GM19452 (cell line): ENCODE measurements at regions not wholly inside any gene's neighbourhood (a gene's known extent, or its start where the extent isn't known, plus 50 kb on each side); places are given as distances from the start of the nearest gene placed in this dataset.

Experiments
- ATAC-seq: cut with Tn5 transposase; IDR thresholded peaks from one replicate; pipeline ENCODE4 v1.9.1; 2021; ENCODE audit not compliant: unreplicated experiment

GRCh38 chr3:23740517-23740965 is 65.2 kb upstream of the UBE2E1 start:
- peak; percentile 92 for ATAC-seq

DNA sequence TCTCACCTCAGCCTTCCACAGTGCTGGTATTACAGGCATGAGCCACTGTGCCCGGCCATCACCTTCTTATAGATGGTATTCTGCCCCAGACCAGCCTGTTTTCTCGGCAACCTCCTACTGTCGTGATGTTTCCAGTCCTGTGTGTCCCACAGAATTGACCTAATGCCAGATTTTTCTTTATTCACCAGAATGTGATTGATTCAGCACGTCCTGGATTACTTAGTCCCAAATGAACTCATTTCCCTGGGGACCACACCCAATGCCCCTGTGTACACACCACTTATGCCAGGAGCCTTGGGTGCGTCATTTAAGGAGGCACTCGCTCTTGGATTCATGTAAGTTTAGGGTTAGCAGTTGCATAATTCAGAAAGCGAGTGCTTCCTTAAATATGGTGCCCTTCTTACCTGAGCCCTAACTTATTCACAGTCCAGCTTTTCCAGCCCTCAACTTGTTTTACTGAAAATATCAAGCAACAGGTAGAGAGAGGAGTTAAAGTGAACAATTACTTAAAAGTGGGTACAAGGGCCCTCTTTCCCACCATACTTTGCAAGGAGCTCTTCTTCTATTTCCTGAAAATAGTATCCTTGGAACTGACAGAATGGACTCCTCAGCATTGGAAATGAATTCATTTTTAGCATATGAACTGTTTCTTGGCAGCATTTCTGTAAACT is 64.6 kb upstream of the UBE2E1 start:
- ATAC-seq: peak; percentile 11

- no peak for ATAC-seq
Observed at GRCh38 chr3:23743141-23743784, 62.5 kb upstream of the UBE2E1 start.

GRCh38 chr3:23746441-23746840 is 59.3 kb upstream of the UBE2E1 start:
- no peak for ATAC-seq

DNA sequence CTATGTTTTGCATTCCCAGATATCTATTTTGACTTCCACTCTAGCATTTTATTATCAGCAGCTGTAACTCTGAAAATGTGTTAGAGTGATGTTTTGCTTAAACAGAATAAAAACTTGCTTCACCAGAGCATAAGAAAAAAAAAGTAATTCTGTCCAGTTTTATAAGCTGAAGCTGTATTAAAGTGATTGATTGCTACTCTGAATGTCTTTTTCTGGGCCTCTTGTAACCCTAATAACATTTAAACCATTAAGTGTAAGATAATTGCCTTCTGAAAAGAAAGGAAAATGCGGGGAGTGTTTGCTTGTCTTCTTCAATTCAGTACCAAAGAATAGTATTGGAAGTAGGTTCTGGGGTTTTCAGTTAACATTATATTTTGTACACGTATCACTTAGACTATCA is 57.9 kb upstream of the UBE2E1 start:
- ATAC-seq: no peak

- ATAC-seq: no peak
Observed at GRCh38 chr3:23748398-23749110, 57.2 kb upstream of the UBE2E1 start.

DNA sequence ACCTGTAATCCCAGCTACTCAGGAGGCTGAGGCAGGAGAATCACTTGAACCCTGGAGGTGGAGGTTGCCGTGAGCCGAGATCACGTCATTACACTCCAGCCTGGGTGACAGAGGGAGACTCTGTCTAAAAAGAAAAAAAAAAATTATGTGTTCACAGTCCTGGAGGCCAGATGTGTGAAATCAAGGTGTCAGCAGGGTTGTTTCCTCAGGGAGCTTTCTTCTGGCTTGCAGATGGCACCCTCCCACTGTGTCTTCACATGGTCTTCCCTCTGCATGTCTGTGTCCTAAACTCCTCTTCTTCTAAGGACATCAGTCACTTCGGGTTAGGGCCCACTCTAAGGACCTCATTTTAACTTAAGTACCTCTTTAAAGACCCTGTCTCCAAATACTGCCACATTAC is 56.1 kb upstream of the UBE2E1 start:
- ATAC-seq: no peak

DNA sequence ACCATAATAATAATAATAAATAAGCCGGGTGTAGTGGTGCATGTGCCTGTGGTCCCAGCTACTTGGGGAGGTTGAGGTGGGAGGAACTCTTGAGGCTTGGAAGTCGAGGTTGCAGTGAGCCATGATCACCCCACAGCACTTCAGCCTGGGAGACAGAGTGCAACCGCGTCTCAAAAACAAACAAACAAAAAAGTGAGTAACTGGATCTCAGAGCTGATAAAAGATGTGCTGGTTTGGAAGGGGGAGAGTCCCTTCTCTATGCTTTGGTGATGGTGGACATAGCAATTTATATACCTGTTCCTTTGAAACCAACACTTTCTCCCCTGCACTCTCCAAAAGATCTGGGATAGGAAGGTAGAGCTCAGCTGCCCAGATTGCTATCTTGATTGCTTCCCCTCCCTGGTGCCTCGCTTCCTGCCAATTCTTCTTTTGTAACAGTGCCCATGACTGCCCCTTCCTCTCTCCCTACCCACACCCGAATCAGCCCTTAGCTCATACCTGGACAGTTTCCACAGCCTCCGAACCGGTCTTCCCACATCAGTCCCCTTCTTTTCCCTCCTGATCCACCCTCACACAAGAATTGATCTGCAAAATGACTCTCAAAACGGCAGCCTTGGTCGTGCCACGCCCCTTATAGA is 55.1 kb upstream of the UBE2E1 start:
- no peak for ATAC-seq

DNA sequence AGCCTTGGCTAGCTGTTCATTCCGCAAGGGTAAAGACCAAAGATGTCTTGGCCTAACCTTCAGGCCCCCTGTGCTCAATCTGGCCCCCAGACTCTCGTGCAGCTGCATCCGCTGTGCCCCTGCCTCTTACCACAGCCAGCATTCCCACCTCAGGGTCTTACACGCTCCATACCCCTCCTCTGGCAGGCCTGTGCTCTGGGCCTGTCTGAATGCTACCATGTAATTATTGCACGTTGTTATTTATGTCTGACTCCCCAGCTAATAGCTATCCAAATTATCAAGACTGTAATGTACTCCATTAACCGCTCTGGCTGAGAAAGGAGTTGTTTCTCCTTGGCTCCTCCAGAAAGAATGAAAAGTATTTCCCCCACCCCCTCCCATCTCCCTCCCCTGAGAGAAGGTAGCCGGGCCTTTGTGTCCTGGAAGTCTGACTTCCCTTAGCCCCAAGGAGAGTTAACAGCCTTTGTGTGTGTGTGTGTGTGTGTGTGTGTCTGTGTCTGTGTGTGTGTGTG is 54.5 kb upstream of the UBE2E1 start:
- no peak for ATAC-seq

GRCh38 chr3:23752126-23752525 is 53.6 kb upstream of the UBE2E1 start:
- no peak for ATAC-seq

DNA sequence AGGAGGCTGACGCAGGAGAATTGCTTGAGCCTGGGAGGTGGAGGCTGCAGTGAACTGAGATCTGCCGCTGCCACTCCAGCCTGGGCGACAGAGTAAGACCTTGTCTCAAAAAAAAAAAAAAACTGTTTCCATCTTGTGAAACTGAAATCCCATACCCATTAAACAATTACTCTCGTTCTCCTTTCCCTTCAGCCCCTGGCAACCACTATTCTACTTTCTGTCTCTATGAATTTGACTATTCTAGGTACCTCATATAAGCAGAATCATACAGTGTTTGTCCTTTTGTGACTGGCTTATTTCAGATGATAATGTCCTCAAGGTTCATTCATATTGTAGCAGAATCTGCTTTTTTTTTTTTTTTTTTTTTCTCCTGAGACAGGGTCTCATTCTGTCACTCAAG is 51.5 kb upstream of the UBE2E1 start:
- ATAC-seq: no peak
